CD4-positive, alpha-beta T cell treated with Interleukin-6 at 100 ng/mL for 8 hours (primary cell): ENCODE measurements at regions not wholly inside any gene's neighbourhood (a gene's known extent, or its start where the extent isn't known, plus 50 kb on each side); places are given as distances from the start of the nearest gene placed in this dataset.

ENCODE experiments used
- DNase-seq: peaks from one replicate; pipeline ENCODE4 v3.0.0-alpha.2; 2020; ENCODE audit warnings: mixed read lengths, low spot score

DNA sequence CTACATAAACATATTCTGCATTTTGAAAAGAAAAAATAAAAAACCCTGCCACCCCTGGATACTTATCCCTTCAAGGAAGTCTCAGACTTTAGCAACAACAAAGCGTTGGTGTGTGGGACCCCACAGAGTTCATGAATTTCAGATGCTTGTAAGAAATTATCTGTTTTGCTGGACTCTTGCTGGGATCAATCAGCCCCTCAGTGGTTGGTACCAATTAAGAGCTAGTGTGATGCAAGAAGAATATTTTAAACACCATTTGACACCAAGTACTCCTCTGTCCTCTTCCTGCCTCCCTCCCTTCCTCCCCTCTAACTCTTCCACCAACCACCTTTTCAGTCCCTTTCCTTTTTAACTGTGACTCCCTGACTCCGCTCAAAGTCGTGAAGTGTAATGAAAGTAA is 51.5 kb downstream of the SST start:
- no peak for DNase-seq

DNA sequence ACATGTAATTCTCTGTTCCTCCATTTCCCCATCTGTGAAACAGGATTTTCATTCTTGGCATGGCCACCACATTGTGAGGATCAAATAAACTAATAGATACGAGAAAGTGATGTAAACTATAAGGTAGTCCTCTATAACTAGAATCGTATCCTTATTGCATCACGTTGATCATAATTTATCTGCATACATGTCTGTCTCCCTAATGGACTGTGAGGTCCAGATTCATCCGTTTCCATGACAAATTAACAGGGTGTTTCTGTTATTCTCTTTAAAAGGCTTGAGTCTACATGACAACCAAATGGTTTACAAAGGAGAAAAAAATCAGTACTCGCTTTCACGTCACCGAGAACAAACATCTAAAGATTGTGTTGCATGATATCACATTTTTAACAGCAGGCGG is 53.0 kb downstream of the SST start:
- no peak for DNase-seq

DNA sequence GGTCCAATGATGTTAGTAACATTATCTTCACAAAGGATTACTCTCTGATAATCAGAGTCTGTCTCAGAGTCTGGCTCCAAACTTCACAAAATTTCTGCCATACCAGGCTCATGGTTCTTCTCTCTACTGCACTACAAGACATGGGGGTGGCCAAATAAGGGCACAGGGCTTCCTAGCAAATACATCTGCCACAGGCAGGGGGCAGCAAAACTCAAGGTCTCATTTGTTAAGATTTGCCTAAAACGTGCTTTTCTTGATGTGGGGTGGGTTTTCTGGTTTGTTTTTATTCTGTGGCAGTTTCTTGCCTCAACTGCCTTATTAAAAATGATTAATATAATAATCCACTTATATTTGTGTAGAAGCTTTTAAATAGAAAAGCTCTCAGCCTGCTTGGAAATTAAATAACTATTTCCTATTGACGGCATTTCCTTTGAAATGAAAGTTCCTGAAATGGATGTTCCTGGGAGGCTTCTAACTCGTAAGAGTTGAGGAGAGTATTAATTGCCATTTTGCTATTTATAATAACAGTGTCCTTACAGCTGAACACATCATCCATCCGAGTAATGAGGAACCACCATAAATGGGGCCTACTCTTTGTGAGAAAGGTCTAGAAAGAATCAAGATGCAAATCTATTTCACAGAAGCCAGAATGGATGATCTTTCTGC is 53.8 kb downstream of the SST start:
- DNase-seq: peak; percentile 30

DNA sequence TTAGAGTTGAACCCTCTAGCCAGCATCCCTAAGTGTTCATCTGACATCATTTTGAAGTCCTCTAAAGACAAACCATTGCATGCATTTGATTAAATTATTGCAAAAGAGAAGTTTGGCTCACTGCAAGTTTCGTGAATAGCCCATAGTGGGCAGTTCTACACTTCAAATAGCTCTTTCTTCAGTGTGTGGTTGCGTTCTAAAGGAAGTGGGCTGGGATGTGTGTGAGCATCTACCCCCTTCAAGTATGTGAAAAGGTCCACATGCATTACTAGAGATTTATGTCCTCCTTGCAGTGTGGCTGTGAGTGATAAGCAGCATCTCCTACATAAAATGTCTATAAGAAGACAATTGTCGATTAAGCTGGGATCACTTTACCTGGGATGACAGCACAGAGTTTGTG is 54.6 kb downstream of the SST start:
- DNase-seq: no peak

DNA sequence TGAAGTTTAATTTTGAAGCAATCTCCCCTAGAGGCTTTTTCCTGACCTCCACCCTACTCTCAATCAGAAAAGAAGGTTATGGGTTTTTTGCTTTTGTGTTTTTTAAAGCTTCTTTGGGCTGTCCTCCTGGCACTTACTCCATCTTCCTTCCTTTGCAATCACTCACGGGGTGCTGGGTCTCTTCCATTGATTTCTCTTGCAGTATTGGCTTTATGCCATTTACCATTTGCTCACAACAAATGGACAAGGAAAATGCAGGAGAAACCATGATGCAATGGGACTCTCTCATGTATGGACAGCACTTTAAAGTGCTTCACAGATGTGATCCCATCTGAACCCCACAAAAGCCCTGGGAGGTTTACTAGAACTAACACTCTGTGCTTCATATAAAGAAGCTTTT is 57.5 kb downstream of the SST start:
- DNase-seq: no peak

DNA sequence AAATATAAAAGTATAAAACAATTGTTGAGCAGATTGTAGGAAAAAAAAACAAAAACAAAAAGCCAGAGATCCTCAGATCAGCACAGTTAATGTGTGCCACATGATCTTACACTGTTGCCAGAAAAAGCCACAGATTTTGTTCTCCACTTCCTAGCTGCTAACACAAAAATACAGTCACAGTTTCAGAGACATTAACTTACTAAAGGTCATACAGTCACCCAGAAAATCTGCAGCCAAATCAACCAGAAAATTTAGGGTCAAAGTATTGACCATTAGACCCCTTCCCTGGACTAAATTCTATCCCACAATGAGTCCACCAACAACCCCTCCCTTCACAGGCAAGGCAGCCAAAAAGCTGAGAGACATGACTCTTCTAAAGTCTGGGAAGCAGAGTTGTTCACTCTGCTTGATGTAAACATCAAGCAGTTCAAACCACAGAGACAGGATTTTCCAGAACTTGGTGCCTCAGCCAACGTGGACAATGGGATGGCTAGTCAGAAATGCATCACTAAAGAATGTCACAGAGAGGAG is 59.1 kb downstream of the SST start:
- no peak for DNase-seq

DNA sequence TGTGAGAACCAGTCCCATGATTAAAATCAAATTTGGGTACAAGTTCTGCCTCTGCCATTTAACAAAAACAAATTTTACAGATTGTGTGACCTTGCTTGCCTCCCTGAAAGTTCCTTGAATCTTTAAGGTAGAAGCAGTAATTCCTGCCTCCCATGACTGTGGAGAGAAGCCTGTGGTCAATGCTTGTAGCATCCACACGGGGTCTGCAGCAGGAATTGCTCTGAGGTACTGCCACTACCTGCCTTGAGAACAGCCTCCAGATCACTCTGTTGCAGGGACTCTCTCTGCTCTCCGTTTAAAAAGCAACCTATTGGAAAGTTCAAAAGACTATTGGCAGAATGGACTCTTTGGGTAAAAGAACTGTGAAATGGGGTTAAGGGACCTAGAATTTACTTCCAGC is 75.9 kb downstream of the SST start:
- no peak for DNase-seq

DNA sequence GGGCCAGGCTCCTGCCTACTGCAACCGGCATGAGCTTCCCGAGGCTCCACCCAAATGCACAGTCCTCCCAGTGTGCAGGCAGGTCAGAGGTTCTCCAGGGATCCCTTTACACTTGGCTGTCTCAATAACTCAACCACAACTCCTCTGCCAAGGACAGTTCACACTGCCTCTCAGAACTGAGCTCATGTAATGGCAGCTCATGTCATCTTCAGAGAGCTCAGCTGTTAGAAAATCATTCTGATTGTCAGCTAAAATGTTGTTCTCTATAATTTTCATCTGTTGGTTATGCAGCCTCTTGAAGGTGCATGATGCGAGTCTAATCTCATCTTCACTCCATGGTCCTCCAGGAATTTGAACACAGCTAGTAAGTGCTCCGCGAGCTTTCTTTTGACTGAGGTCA is 76.7 kb downstream of the SST start:
- DNase-seq: no peak

DNA sequence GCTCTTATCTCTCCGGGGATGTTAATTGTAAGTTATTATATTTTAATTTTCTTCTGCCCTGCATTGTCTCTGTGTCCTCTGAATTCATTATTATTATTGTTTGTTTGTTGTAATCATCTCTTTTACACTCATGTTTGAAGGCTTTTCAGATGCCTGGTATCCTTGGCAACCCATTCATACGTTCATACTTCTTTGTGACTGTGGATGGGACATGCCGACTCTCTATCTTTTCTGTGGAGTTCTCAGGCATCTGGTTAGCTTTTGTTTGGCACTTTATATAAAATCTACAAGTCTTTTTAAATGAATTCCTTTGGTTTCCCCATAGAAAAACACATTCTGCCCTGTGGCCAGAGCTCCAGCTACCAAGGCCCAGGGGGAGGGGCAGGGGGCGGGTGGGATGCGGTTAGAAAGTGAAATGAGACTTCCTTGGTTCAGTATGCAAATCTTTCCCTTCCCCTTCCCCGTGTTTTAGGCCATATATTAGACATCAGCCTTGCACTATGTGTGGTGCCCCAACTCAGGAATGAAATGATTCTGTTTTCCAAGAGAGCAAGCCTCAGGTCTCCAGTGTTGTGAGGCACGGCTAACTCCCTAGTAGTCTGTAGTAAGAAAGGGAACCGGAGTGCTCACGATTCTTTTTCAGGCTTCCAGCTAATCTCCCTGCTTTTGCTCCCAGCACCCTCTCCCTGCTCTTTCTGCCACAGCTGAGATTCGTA is 79.2 kb downstream of the SST start:
- DNase-seq: no peak

DNA sequence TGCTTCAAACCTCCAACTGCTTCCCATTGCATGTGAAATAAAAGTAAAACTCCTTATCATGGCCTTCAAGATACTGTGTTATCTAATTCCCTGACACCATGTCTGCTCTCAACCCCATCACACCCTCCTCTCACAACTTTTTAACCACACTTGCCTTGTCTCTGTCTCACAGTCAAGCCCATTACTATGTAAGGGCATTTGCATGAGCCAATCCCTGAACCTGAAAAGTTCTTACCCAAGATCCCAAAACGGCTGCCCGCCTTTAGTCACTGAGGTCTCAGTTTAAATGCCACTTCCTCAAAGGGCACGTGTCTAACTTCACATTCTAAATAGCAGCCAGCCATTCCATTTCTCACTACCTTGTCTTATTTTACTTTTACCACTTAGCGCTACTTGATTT is 83.1 kb downstream of the SST start:
- DNase-seq: no peak

DNA sequence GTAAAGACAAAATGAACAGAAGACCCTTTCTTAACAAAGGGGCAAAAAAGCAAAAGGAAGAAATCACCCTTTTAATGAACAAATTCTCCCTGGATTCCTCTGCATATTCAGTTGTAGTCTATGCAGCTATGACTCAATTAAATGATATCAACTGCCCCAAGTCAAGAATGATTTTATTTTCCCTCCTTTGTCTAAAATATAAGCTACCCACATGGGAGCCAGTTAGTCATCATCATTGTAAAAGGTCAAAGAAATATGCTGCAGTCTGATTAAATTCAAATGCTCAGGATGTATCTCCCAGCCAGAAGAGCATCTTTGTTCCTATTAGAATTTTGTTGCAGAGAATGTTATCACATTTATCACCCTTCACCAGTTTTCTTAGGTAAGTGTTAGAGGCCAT is 84.0 kb downstream of the SST start:
- DNase-seq: no peak

DNA sequence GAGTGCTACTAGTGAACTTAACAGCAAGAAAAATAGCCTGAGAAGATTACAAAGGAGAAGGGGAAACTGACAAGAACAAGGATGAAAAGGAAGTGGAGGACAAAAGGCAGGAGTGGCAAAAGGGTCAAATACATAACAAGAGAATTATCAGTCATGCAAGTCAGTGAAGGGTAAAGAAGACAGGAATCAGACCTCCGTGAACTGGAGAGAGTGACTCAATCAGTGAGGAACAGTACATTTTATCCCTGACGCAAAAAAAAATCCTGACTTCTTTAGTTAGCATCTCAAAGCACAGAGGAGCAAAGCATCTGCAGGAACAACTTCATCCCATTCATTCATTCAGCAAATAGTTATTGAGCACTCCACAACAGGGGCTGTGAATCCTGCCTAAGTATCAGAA is 97.8 kb downstream of the SST start:
- DNase-seq: no peak

DNA sequence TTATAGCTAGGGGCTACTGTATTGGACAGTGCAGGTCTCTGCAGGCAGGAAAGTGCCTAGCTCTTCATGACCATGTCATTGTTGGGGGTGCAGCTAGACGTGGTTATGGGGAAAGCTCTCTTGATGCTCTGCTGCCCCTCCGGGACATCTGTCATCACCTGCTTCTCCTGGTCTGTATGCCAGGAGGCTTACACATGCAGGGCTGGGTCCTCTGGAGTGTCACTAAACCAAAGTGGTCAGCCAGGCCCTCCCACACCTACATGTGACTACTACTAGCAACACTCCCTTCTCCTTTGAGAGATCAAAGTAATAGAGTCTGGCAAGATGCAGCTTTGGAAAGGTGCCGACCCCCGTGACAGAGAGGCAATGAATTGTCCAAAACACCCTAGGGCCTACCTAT is 98.5 kb downstream of the SST start:
- DNase-seq: no peak

DNA sequence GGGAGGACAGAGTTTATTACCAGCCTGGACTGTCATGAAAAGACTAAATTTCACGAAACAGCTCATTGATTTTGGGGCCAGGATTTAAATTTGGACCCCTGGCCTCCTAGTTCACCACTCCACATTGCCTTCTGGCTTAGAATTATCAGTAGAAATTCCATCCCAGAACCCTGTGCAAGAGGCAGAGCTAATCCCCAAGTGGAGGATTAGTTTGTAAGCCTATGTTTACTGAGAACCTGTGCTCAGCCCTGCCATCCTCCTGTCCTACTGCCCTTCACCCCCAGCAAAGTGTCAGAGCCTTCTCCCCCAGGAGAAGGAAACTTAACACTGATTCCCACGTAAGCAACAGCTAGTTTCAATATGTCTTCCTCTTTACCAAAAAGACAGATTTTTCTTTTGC is 99.4 kb downstream of the SST start:
- DNase-seq: no peak

DNA sequence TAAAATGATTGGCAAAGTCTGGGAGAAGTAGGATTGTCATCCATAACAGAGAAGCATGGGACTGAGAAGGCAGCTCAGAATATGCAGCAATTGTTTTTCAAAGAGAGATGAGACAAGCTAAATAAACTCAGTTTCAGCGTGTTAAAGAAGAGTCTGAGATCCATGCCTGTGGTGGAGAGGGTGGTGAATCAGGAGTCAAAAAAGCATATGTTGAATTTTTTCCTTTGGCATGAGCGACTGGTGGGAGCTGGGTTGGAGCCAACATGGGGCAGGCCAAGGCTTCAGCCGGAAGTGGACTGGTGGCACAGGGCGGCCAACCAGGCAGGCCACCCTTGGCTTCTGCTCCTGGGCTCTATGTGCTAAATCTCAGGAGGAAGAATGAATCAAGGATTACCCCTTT is 102.0 kb downstream of the SST start:
- no peak for DNase-seq

DNA sequence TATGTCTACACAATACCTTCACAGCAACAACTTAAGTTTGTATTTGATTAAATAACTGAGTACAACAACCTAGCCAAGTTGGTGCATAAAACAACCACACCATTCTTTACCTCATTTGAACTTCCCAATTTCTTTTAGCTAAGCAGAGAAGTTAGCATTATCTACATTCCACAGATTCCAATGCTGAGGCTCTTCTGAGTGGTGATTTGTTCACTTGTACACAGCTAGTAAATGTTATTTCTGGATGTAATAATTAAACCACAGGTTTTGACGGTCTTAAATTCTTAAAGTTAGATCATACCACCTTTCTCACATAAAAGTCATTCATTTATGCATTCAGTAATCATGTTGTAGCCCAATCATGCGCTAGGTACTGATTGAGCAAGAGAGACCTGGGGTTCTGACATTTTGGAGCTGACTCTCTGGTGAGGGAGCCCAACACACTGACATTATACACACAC is 102.5 kb downstream of the SST start:
- DNase-seq: no peak

DNA sequence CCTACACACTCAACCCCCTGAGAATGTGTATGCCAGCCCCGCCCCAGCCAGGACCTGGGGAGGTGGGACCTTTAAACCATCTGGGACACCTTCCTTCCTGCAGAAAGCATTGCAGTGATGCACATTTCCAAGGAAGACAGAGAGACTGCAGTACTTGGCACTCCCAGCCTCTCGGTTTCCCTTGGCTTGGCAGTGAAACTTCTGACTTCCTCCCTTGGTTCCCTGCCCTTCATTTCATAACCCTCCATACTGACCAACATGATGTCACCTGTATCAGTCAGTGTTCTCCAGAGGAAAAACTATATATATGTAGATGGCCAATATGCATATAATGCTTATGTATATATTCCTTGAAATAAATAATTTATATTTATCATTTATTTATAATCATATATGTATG is 103.2 kb downstream of the SST start:
- DNase-seq: no peak

DNA sequence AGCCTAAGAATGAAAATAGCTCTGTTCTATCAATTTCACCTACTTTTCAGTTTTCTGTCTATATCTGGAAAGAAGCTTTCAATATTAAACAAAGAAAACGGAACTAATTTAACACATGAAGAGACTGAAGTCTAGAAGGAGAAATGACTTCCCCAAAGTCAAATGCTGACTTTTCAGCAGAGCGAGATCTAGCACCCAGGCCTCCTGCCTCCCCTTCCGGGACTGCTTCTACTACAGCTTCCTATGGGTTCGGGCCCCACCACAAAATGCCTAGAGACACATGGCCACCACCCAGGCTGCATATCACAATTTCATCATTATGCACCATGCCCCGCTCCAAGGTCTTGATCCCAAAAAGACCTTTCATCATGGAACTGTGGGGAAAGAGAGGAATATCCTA is 104.5 kb downstream of the SST start:
- no peak for DNase-seq

DNA sequence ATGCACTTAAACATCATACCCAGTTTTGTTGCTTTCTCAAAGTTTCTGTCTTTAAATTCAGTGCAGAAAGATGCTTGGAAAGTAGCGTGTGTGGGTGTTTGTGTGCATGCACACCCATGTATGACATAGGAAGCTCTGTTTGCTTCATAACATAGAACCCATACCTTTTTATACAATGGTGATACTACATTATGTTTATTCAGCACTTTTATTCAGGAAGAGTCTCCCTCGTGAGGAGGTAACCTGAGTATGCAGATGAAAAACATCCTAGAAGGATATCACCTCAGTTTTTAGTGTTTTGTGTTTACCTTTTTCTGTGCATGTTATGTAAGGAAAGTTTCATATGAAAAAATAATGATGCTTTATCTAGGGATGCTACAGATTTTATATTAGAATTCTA is 111.2 kb downstream of the SST start:
- DNase-seq: no peak

DNA sequence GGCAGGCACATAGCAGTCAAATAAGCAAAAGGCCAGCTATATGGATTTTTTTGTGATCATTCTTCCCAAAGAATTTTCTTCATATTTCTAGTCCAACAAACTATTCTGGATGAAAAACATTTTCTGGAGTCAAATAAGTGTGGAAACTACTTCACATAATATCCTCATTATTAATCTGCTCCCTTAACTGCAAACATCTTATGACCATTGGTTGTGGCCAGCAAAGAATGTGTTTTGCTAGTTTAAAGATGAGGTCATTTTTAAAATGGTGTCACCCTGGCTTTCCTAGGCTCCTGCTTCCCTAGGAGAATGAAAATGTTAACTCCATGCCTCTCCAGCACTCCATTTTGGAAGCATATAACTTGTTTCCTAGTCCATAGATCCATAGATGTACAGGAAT is 118.8 kb downstream of the SST start:
- DNase-seq: no peak

DNA sequence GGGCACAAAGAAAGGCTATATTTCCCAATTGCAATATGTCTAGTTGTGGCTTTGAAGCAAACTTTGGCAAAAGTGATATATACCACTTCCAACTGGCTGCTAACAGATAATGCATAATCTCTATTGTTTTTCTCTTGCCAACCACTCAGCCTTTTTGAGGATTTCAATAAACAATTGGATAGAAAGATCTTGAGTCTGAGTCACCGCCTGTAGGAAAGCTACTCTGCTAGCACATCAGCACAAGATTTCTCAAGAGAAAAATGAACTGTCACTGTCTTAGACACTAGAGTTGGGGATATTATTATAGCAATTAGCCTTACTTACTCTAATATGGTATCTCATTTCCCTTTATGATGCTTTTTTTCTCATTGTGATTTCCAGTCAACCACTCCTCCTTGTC is 119.7 kb downstream of the SST start:
- DNase-seq: no peak

DNA sequence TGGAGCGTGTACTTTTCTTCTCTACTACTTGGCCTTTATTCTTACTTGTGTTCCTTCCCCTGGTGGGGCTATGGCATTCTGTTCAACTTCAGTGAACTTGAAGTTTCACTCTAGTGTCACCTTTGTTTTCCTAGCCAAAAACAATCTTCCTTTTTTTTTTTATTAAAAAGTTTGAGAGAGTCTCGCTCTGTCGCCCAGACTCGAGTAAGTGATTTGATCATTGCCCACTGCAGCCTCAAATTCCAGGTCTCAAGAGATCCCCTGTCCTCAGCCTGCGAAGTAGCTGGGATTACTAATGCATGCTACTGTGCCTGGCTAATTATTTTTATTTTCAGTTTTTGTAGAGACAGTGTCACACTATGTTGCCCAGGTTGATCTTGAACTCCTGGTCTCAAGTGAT is 124.8 kb downstream of the SST start:
- no peak for DNase-seq

DNA sequence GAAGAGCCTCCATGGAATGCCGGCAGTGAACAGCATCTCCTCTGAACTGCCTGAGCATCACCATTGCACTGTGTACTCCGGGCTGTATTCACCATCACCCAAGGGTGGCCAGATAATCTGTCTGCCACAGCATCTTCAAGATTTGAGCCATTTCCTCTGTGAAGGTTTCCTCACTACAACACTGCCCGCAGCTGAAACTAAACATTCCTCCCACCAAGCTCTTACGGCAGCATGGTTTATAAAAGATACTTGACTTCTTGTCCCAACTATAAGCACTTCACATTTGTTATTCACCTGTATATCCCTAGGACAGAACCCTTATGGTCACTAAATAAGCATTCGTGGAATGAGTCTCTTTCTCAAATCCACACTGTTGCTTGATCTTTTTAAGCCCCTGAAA is 125.9 kb downstream of the SST start:
- no peak for DNase-seq

DNA sequence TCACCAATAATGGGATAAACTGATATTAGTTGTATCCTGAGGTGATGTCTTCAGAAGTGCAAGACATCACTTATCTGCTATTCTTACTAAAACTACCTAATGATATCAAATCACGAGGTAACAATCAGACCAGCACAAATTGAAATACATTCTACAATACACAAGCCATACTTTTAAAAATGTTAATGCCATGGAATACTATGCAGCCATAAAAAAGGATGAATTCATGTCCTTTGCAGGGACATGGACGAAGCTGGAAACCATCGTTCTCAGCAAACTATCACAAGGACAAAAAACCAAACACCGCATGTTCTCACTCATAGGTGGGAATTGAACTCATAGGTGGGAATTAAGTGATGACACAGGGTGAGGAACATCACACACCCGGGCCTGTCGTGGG is 129.3 kb downstream of the SST start:
- DNase-seq: no peak
